Neuronal stem cell (in vitro differentiated cells): ENCODE measurements at regions not wholly inside any gene's neighbourhood (a gene's known extent, or its start where the extent isn't known, plus 50 kb on each side); places are given as distances from the start of the nearest gene placed in this dataset. TPM values are rescaled to one million over a fixed set of nuclear protein-coding genes. Genes with fewer than 3 reads are reported as not detected.

ENCODE experiments used
- DNase-seq: peaks from one replicate; pipeline ENCODE4 v3.0.0-alpha.2; 2013; ENCODE audit warnings: low spot score
- H2AFZ ChIP-seq: one replicate; pipeline ENCODE4 v1.6.1; 2013; ENCODE audit warnings: mild to moderate bottlenecking, low read length, inconsistent platforms
- H2AK5ac ChIP-seq: 2 replicates; pipeline ENCODE4 v1.6.1; 2013; ENCODE audit warnings: low read depth, mild to moderate bottlenecking, inconsistent platforms, low read length, moderate library complexity, mixed read lengths
- H2BK120ac ChIP-seq: 2 replicates; pipeline ENCODE4 v1.6.1; 2013; ENCODE audit warnings: low read depth, mild to moderate bottlenecking, inconsistent platforms, low read length, moderate library complexity, mixed read lengths
- H2BK12ac ChIP-seq: one replicate; pipeline ENCODE4 v1.6.1; 2013; ENCODE audit warnings: low read length, inconsistent platforms
- H2BK15ac ChIP-seq: 2 replicates; pipeline ENCODE4 v1.6.1; 2013; ENCODE audit warnings: mild to moderate bottlenecking, low read length, inconsistent platforms, mixed read lengths
- H2BK5ac ChIP-seq: one replicate; pipeline ENCODE4 v1.6.1; 2013; ENCODE audit warnings: inconsistent platforms, mild to moderate bottlenecking, low read length, moderate library complexity
- H3K14ac ChIP-seq: one replicate; pipeline ENCODE4 v1.6.1; 2013; ENCODE audit warnings: low read length, inconsistent platforms
- H3K18ac ChIP-seq: 2 replicates; pipeline ENCODE4 v1.6.1; 2013; ENCODE audit warnings: low read length, inconsistent platforms
- H3K23ac ChIP-seq: 2 replicates; pipeline ENCODE4 v1.6.1; 2013; ENCODE audit warnings: low read depth, mild to moderate bottlenecking, mixed read lengths, low read length, inconsistent platforms; ENCODE audit not compliant: poor library complexity
- H3K27ac ChIP-seq: replicated peaks from 3 replicates; pipeline ENCODE4 v1.5.1; 2013; ENCODE audit warnings: low read length, inconsistent platforms
- H3K27me3 ChIP-seq, 3 experiments: 2 replicates each; pipeline ENCODE4 v1.6.1; 2013; ENCODE audit warnings: low read length in 3 of 3, mild to moderate bottlenecking in 2 of 3, inconsistent platforms in 1 of 3, low read depth in 1 of 3, mixed read lengths in 1 of 3, moderate library complexity in 1 of 3; ENCODE audit not compliant: control insufficient read depth in 3 of 3, insufficient read depth in 3 of 3
- H3K36me3 ChIP-seq, 2 donors: replicated peaks in 1 of 2; 2 replicates each; pipeline ENCODE4 v1.6.1; 2013; ENCODE audit warnings: low read length in 2 of 2; ENCODE audit not compliant: control insufficient read depth in 2 of 2, insufficient read depth in 2 of 2
- H3K4ac ChIP-seq: 2 replicates; pipeline ENCODE4 v1.6.1; 2013; ENCODE audit warnings: inconsistent platforms, mild to moderate bottlenecking, low read length, moderate library complexity
- H3K4me1 ChIP-seq, 2 donors: 1 replicate in 1 of 2; 2 replicates in 1 of 2; pipeline ENCODE4 v1.6.1; 2013; ENCODE audit warnings: low read length in 2 of 2, low read depth in 1 of 2; ENCODE audit not compliant: control insufficient read depth in 2 of 2, insufficient read depth in 1 of 2
- H3K4me2 ChIP-seq: one replicate; pipeline ENCODE4 v1.6.1; 2013; ENCODE audit warnings: mild to moderate bottlenecking, low read length, inconsistent platforms; ENCODE audit not compliant: insufficient read depth, poor library complexity, severe bottlenecking
- H3K4me3 ChIP-seq, 2 donors: 2 replicates each; pipeline ENCODE4 v1.5.1; 2013; ENCODE audit warnings: low read length in 2 of 2, mild to moderate bottlenecking in 2 of 2, inconsistent platforms in 1 of 2, moderate library complexity in 1 of 2
- H3K79me1 ChIP-seq: one replicate; pipeline ENCODE4 v1.6.1; 2013; ENCODE audit warnings: low read depth, mild to moderate bottlenecking, inconsistent platforms, low read length, moderate library complexity
- H3K9ac ChIP-seq: one replicate; pipeline ENCODE4 v1.6.1; 2013; ENCODE audit warnings: mild to moderate bottlenecking, low read depth, low read length, inconsistent platforms; ENCODE audit not compliant: poor library complexity
- H3K9me3 ChIP-seq, 2 donors: replicated peaks in 1 of 2; 2 replicates each; pipeline versions ENCODE3 to v1.6.1; 2013; ENCODE audit warnings: low read length in 2 of 2, mild to moderate bottlenecking in 2 of 2, inconsistent platforms in 1 of 2, low read depth in 1 of 2, mixed read lengths in 1 of 2, moderate library complexity in 1 of 2; ENCODE audit not compliant: control insufficient read depth in 2 of 2, insufficient read depth in 1 of 2
- H4K8ac ChIP-seq: one replicate; pipeline ENCODE4 v1.6.1; 2013; ENCODE audit warnings: low read depth, mild to moderate bottlenecking, inconsistent platforms, low read length, moderate library complexity
- H4K91ac ChIP-seq: one replicate; pipeline ENCODE4 v1.6.1; 2013; ENCODE audit warnings: low read length, low read depth, mild to moderate bottlenecking, inconsistent platforms; ENCODE audit not compliant: poor library complexity
- WGBS, 2 donors: extraction: QIAGEN DNeasy Blood & Tissue Kit; methylation state at CpG; one replicate each; pipeline ENCODE4 v1.1.7; 2013; ENCODE audit warnings: missing lambda C conversion rate in 2 of 2, mixed read lengths in 1 of 2; ENCODE audit not compliant: insufficient read length in 2 of 2, insufficient replicate concordance in 1 of 2; ENCODE audit errors: extremely low coverage in 2 of 2; 5-methylcytosine and 5-hydroxymethylcytosine counted together
- small RNA-seq: library from polyadenylated mRNA; stranded (forward); fragments of <200 nt; extraction: miRNeasy Mini kit (QIAGEN cat#:217004); gene quantifications from one replicate; pipeline ENCODE3, GENCODE V24; 2013; ENCODE audit not compliant: insufficient read depth

DNA sequence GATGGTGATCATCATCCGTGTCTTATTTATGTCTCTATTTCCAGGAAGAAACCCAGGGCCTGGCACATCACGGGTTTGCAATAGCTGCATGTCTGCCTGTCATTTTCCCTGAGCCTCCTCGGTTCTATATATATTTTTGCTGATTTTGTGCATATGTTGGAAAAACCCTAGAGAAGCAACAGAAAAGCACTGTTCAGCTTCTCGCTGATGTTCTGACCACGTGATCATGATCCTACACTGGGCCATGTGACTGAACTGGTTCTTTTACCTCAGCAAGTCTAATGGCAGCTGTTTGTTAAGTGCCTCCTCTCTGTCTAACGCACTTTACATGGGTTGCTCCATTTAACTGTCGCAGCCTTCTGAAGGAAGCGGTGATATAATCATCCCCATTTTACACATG, 71.3 kb downstream of the CMPK2 start:
- H3K4me3 ChIP-seq, result no peak overlapping the region
- H2BK120ac ChIP-seq, result no peak overlapping the region
- no peak overlapping the region for H3K27ac ChIP-seq
- no peak overlapping the region for H3K18ac ChIP-seq
- WGBS, 2 donors, result no CpG with 5 or more reads among the region's 8 CpGs
- H3K36me3 ChIP-seq, result no peaks in the 10 kb centered on the region
- no peak overlapping the region for H4K91ac ChIP-seq
- no peak overlapping the region for H4K8ac ChIP-seq
- no peak overlapping the region for H3K23ac ChIP-seq
- H3K4ac ChIP-seq, result no peak overlapping the region
- H2AFZ ChIP-seq, result no peak overlapping the region
- no peaks in the 10 kb centered on the region for H3K4me1 ChIP-seq
- no peaks in the 10 kb centered on the region for H3K9me3 ChIP-seq
- H3K79me1 ChIP-seq, result no peaks in the 10 kb centered on the region
- H3K4me2 ChIP-seq, result no peak overlapping the region
- no peak overlapping the region for H2BK12ac ChIP-seq
- no peak overlapping the region for H2AK5ac ChIP-seq
- no peak overlapping the region for H2BK5ac ChIP-seq
- DNase-seq, result no peak
- no peaks in the 10 kb centered on the region for H3K27me3 ChIP-seq
- no peak overlapping the region for H3K14ac ChIP-seq
- no peak overlapping the region for H3K9ac ChIP-seq
- no peak overlapping the region for H2BK15ac ChIP-seq

Small RNAs in the stretch of these regions (small RNA-seq; reads per million reads assigned to genes)
- gene MIR7158, result not detected
